HUES64 (cell line): ENCODE measurements at regions not wholly inside any gene's neighbourhood (a gene's known extent, or its start where the extent isn't known, plus 50 kb on each side); places are given as distances from the start of the nearest gene placed in this dataset.

Experiments
- H3K27ac ChIP-seq: 2 replicates; pipeline ENCODE4 v1.7.0; 2013; ENCODE audit warnings: low read depth, low read length, inconsistent platforms
- H3K27me3 ChIP-seq: 2 replicates; pipeline ENCODE4 v1.6.1; 2013; ENCODE audit warnings: mild to moderate bottlenecking, low read length; ENCODE audit not compliant: insufficient read depth
- H3K36me3 ChIP-seq: 2 replicates; pipeline ENCODE4 v1.6.1; 2013; ENCODE audit warnings: mild to moderate bottlenecking, low read length; ENCODE audit not compliant: insufficient read depth
- H3K4me1 ChIP-seq: 2 replicates; pipeline ENCODE4 v1.6.1; 2013; ENCODE audit warnings: mild to moderate bottlenecking, low read length, moderate library complexity; ENCODE audit not compliant: insufficient read depth
- H3K4me3 ChIP-seq: 2 replicates; pipeline ENCODE4 v1.5.1; 2013; ENCODE audit warnings: mild to moderate bottlenecking, low read length, moderate library complexity
- H3K9ac ChIP-seq: 2 replicates; pipeline ENCODE4 v1.6.1; 2013; ENCODE audit warnings: mild to moderate bottlenecking, low read depth, low read length
- H3K9me3 ChIP-seq: 2 replicates; pipeline ENCODE4 v1.6.1; 2013; ENCODE audit warnings: low read depth, low read length; ENCODE audit not compliant: insufficient read depth
- WGBS: fragments of 150-250, 120-280 bp; methylation state at CpG from one replicate; pipeline ENCODE4 v1.1.7; 2013; ENCODE audit warnings: missing lambda C conversion rate; 5-methylcytosine and 5-hydroxymethylcytosine counted together

DNA sequence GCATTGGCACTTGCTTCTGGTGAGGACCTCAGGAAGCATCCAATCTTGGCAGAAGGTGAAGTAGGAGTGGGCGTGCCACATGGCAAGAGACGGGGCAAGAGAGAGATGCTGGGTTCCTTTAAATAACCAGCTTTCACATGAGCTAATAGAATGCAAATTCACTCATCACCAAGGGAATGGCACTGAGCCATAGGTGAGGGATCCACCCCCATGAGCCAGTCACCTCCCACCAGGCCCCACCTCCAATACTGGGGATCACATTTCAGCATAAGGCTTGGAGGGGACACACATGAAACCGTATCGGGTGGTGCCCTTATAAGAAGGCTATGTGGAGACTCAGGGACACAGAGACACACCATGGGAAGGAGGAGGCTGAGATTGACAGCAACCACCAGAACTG is 140.0 kb upstream of the MSX1 start:
- 67% methylated on average over 4 of the region's 4 CpGs for WGBS
- Histone ChIP-seq H3K9ac (no peak overlapping the region), H3K4me1 (peaks cover 8% of the 10 kb centered on the region), H3K27me3 (peaks cover 3% of the 10 kb centered on the region; the same call in 1 of the 2 replicates), H3K27ac (no peak overlapping the region), H3K36me3 (no peaks in the 10 kb centered on the region), H3K4me3 (no peak overlapping the region), H3K9me3 (peaks cover 4% of the 10 kb centered on the region; the same call in 1 of the 2 replicates)

DNA sequence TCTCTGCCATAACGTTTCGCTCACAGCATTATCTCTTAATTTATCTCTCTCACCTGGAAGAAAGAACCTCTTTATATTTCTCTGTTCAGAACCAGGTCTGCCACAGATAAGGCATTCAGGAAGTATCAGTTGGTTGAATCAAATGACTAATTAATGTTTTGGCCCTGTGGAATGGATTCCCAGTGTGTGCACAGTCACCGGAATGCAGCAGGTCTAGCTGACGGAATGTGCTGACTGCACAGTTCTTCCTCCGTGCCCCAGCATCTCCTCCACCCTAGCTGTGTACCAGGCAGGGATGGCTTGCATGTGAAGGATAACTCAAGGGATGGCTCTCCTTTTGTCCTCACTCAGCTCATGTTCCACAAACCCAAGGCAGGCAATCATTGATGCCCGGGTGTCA is 141.8 kb upstream of the MSX1 start:
- Histone ChIP-seq H3K4me1 (peaks cover 10% of the 10 kb centered on the region), H3K9me3 (no peaks in the 10 kb centered on the region), H3K36me3 (no peaks in the 10 kb centered on the region), H3K9ac (no peak overlapping the region), H3K27ac (no peak overlapping the region), H3K27me3 (peaks cover 3% of the 10 kb centered on the region), H3K4me3 (no peak overlapping the region)
- WGBS: 97% methylated on average over 6 of the region's 6 CpGs

DNA sequence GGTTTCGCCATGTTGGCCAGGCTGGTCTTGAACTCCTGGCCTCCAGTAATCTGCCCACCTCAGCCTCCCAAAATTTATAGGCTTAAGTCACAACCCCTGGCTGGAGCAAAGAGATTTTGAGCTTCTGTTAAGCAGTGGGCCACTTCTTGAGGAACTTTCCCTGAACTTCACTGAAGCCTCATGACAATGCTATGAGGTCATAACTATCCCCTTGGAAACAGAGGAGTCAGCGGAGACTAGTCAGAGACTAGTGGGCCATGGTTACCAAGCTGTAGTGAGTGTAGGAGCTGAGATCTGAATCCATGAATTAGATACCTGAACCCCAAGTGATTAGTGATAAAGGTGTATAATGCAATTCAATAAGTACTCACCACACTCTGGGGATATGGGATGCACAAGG is 145.1 kb upstream of the MSX1 start:
- no peak overlapping the region for H3K27ac ChIP-seq
- H3K4me3 ChIP-seq: no peak overlapping the region
- no peak overlapping the region for H3K9ac ChIP-seq
- 100% methylated on average over 2 of the region's 2 CpGs for WGBS
- no peaks in the 10 kb centered on the region for H3K36me3 ChIP-seq
- no peaks in the 10 kb centered on the region for H3K9me3 ChIP-seq
- peaks cover 9% of the 10 kb centered on the region for H3K4me1 ChIP-seq
- H3K27me3 ChIP-seq: peaks cover 20% of the 10 kb centered on the region

DNA sequence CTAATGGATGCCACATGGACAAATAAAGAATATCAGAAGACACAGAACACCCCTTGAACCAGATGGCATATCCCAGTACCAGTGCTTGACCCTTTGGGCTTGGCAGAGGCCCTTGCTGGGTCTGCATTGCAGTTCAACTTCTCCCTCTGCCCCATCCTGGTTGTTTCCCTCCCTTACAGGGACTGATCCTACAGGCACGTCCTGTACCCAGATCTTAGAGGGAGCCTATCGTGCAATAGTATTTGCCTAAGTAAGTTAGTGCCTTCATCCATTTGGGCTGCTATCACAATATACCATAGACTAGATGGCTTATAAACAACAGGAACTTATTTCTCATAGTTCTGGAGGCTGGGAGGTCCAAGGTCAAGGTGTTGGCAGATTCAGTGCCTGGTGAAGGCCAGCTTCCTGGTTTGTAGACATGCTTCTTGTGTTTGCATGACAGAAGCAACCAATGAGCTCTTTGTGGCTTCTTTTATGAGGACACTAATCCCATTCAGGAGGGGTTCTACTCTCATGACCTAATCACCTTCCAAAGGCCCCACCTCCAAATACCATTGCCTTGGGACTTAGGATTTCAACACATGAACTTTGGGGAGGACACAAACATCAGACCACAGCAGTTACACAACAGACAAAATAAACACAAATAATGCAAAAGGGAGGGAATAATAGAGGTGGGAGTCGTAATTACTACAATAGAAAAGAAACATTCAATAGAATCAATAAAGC is 146.5 kb upstream of the MSX1 start:
- Histone ChIP-seq H3K9me3 (no peaks in the 10 kb centered on the region), H3K4me1 (peaks cover 3% of the 10 kb centered on the region; the same call in 1 of the 2 replicates), H3K27ac (no peak overlapping the region), H3K4me3 (no peak overlapping the region), H3K36me3 (no peaks in the 10 kb centered on the region), H3K9ac (no peak overlapping the region), H3K27me3 (peaks cover 20% of the 10 kb centered on the region)
- WGBS: 94% methylated on average over 2 of the region's 3 CpGs

DNA sequence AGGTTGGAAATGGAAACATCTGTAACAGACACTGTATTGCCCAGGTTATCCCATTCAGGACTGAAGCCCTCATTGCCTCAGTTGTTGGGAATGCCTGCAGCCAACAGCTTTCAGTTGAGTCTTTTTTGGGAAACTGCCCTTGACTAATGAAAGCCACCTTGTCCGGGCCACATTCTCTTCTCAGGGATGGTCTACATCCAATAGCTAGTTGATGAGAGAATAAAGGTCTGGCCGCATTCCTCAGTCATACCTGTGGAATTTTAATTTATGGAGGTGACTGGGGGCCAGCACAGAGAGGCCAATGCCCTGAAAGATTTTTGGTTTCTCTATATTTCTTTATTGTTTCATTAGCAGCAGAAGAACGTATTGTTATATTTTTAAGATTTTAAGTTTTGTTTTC is 147.6 kb upstream of the MSX1 start:
- Histone ChIP-seq H3K4me1 (peaks cover 3% of the 10 kb centered on the region; the same call in 1 of the 2 replicates), H3K4me3 (no peak overlapping the region)
- 92% methylated on average over 2 of the region's 3 CpGs for WGBS

DNA sequence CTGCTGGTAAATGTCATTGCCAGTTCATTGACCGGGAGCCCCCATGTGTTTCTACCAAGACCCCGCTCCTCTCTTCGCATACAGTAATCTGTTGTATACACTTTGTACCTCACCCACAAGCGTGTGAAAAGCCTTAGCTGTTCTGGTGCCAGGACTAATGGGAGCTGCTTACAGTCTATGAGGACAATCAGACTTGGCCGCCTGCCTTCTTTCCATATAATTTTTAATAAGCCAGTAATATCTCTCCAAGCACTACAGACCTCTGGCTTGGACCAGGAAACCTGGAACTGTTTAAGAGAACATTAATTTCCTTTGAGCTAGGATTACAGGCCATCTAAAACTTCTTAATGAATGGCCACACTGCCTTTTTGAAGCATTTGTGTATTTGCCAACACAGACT is 149.7 kb upstream of the MSX1 start:
- Histone ChIP-seq H3K9ac (no peak overlapping the region), H3K4me3 (no peak overlapping the region), H3K27ac (no peak overlapping the region), H3K27me3 (peaks cover 17% of the 10 kb centered on the region), H3K4me1 (peaks cover 3% of the 10 kb centered on the region; the same call in 1 of the 2 replicates), H3K36me3 (no peaks in the 10 kb centered on the region), H3K9me3 (no peaks in the 10 kb centered on the region)
- WGBS: 96% methylated on average over 5 of the region's 5 CpGs

More for the DNA sequence above, 147.6 kb upstream of the MSX1 start:
- Histone ChIP-seq H3K36me3 (no peaks in the 10 kb centered on the region), H3K9me3 (no peaks in the 10 kb centered on the region), H3K9ac (no peak overlapping the region), H3K27ac (no peak overlapping the region), H3K27me3 (peaks cover 20% of the 10 kb centered on the region)

DNA sequence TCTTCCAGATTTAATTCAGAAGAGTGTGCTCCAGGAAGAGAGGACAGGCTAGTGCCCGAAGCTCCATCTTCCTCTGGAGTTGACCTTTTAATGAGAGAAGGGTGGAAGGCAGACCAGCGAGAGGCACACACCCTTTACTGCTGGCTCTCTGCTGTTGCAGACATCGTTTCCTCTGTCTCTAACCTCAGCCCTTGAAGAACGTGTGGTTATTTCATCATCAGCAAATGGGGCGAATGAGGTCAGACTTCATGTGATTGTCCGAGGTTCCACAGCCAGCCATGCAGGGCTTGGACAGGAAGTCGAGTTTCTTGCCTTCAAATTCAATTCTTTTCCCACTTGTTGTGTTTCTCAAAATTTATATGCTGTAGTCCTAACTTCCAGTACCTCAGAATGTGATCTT is 155.2 kb upstream of the MSX1 start:
- 89% methylated on average over 7 of the region's 7 CpGs for WGBS
- no peaks in the 10 kb centered on the region for H3K4me1 ChIP-seq
- H3K4me3 ChIP-seq: no peak overlapping the region
- H3K9me3 ChIP-seq: no peaks in the 10 kb centered on the region
- 0 out of 2 replicates have a peak, but pooled peaks cover 3% of the 10 kb centered on the region for H3K27me3 ChIP-seq
- no peaks in the 10 kb centered on the region for H3K36me3 ChIP-seq
- H3K27ac ChIP-seq: no peak overlapping the region
- H3K9ac ChIP-seq: no peak overlapping the region

DNA sequence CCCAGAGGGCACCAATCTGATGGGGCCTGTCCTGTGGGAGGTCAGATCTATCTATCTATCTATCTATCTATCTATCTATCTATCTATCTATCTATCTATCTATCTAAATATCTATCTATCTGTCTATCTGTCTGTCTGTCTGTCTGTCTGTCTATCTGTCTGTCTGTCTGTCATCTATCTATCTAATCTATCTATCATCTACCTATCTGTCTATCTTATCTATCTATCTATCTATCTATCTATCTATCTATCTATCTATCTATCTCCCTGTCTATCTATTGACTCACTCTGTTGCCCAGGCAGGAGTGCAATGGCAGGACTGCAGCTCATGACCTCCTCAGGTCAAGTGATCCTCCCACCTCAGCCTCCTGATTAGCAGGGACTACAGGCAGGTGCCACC is 155.7 kb upstream of the STX18 start:
- H3K27ac ChIP-seq: no peak overlapping the region
- no peak overlapping the region for H3K4me3 ChIP-seq
- peaks cover 8% of the 10 kb centered on the region; the same call in 1 of the 2 replicates for H3K4me1 ChIP-seq
- peaks cover 30% of the 10 kb centered on the region; the same call in 1 of the 2 replicates for H3K27me3 ChIP-seq
- H3K9ac ChIP-seq: no peak overlapping the region
- H3K9me3 ChIP-seq: no peaks in the 10 kb centered on the region
- H3K36me3 ChIP-seq: no peaks in the 10 kb centered on the region

DNA sequence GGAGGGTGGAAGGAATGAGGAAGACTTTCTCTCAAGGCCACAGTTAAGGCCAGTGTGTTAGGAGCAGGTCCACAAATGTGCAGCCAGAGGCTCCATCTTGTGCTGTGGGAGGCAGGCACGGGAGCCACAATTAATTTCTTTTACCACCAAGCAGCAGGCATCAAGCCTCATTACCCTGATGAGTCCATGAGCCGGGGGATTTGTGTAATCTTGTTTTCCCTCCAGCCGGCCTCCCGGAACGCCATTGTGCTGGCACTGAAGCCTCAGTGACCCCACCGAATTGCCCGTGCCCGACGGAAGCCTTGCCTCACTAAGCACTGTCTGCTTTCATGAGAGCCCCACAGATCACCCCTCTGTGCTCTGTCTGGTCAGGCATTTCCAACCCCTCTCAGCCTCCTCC is 154.7 kb upstream of the STX18 start:
- 94% methylated on average over 9 of the region's 9 CpGs for WGBS
- H3K4me1 ChIP-seq: peaks cover 8% of the 10 kb centered on the region; the same call in 1 of the 2 replicates

DNA sequence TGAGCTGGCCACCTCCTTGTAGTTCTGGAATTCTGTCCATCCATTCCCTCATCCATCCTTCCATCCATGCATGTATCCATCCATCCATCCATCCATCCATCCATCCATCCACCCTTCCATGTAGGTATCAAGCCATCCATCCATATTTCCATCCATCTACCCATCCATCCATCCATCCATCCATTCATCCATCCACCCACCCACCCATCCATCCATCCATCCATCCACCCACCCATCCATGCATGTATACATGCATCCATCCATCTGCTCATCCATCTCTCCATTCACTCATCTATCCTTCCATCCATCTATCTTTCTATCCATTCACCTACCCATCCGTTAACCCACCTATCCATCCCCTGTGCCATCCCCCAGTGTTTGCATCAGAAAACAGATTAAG is 153.6 kb upstream of the STX18 start:
- H3K4me1 ChIP-seq: peaks cover 8% of the 10 kb centered on the region; the same call in 1 of the 2 replicates
- H3K9me3 ChIP-seq: no peaks in the 10 kb centered on the region
- H3K27ac ChIP-seq: no peak overlapping the region
- no peak overlapping the region for H3K4me3 ChIP-seq
- WGBS: 88% methylated on average over 1 of the region's 1 CpG
- H3K27me3 ChIP-seq: peaks cover 30% of the 10 kb centered on the region; the same call in 1 of the 2 replicates
- no peak overlapping the region for H3K9ac ChIP-seq
- no peaks in the 10 kb centered on the region for H3K36me3 ChIP-seq

More for the DNA sequence above, 154.7 kb upstream of the STX18 start:
- Histone ChIP-seq H3K9ac (no peak overlapping the region), H3K27me3 (peaks cover 30% of the 10 kb centered on the region; the same call in 1 of the 2 replicates), H3K9me3 (no peaks in the 10 kb centered on the region), H3K4me3 (no peak overlapping the region), H3K27ac (no peak overlapping the region), H3K36me3 (no peaks in the 10 kb centered on the region)

DNA sequence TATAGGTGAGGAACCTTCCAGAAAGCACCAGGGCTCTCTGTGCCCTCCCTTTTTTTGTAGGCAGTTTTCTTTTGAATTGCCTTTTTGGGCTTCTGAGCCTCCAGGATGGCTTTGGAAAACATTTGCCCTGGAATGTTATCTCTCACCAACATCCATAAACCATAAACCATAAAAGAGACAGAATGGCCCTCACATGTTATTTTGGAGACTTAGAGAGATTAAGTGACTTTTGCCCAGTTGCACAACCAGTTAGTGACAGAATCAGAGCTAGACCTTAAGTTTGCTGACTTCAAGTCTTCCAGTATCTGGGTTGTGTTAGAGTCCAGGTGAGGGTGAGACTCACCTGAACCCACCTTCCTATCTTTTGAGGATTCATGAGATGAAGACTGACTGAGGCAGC is 153.0 kb upstream of the STX18 start:
- no peak overlapping the region for H3K9ac ChIP-seq
- H3K9me3 ChIP-seq: no peaks in the 10 kb centered on the region
- H3K4me1 ChIP-seq: peaks cover 8% of the 10 kb centered on the region; the same call in 1 of the 2 replicates
- H3K4me3 ChIP-seq: no peak overlapping the region
- no peaks in the 10 kb centered on the region for H3K36me3 ChIP-seq
- H3K27ac ChIP-seq: no peak overlapping the region
- peaks cover 28% of the 10 kb centered on the region; the same call in 1 of the 2 replicates for H3K27me3 ChIP-seq
